GM19043 (cell line): ENCODE measurements at regions not wholly inside any gene's neighbourhood (a gene's known extent, or its start where the extent isn't known, plus 50 kb on each side); places are given as distances from the start of the nearest gene placed in this dataset.
A peak's percentile ranks its signal among the peaks of the same experiment; 100 is the strongest.
"Not testable (repeated sequence)": the region's sequence is repeated elsewhere in the genome, so short reads cannot be mapped to it uniquely, and the experiment has no call there.

Experiments
- ATAC-seq: cut with Tn5 transposase; IDR thresholded peaks from one replicate; pipeline ENCODE4 v1.9.1; 2021; ENCODE audit warnings: low read depth; ENCODE audit not compliant: unreplicated experiment

- ATAC-seq, result not testable (repeated sequence)
These were observed 1488.2 kb downstream of the KHDRBS2 start for GRCh38 chr6:60797831-60798230.

GRCh38 chr6:60789601-60790000, 1496.4 kb downstream of the KHDRBS2 start:
- not testable (repeated sequence) for ATAC-seq

- ATAC-seq, result not testable (repeated sequence)
These were observed 1503.1 kb downstream of the KHDRBS2 start for GRCh38 chr6:60782698-60783464.

GRCh38 chr6:60779591-60779990, 1506.4 kb downstream of the KHDRBS2 start:
- ATAC-seq, result not testable (repeated sequence)

GRCh38 chr6:60767791-60768499, 1518.1 kb downstream of the KHDRBS2 start:
- not testable (repeated sequence) for ATAC-seq

- not testable (repeated sequence) for ATAC-seq
These were observed 1520.7 kb downstream of the KHDRBS2 start for GRCh38 chr6:60765331-60765730.

GRCh38 chr6:60763464-60764080, 1522.5 kb downstream of the KHDRBS2 start:
- not testable (repeated sequence) for ATAC-seq

- not testable (repeated sequence) for ATAC-seq
These were observed 1525.1 kb downstream of the KHDRBS2 start for GRCh38 chr6:60760928-60761327.

GRCh38 chr6:60759149-60759825, 1526.7 kb downstream of the KHDRBS2 start:
- ATAC-seq, result not testable (repeated sequence)

- ATAC-seq, result not testable (repeated sequence)
These were observed 1527.3 kb downstream of the KHDRBS2 start for GRCh38 chr6:60758725-60759124.

GRCh38 chr6:60754879-60755278, 1531.1 kb downstream of the KHDRBS2 start:
- ATAC-seq, result no peak

- not testable (repeated sequence) for ATAC-seq
These were observed 1535.5 kb downstream of the KHDRBS2 start for GRCh38 chr6:60750353-60751081.

GRCh38 chr6:60747765-60748556, 1538.1 kb downstream of the KHDRBS2 start:
- ATAC-seq, result not testable (repeated sequence)

GRCh38 chr6:60737764-60738425, 1548.1 kb downstream of the KHDRBS2 start:
- peak; percentile 86 for ATAC-seq

- not testable (repeated sequence) for ATAC-seq
These were observed 1548.7 kb downstream of the KHDRBS2 start for GRCh38 chr6:60737315-60737714.

- not testable (repeated sequence) for ATAC-seq
These were observed 1562.1 kb downstream of the KHDRBS2 start for GRCh38 chr6:60723935-60724334.

GRCh38 chr6:60695232-60695631, 1590.8 kb downstream of the KHDRBS2 start:
- ATAC-seq, result no peak

- ATAC-seq, result no peak
These were observed 1598.9 kb downstream of the KHDRBS2 start for GRCh38 chr6:60687085-60687484.

- no peak for ATAC-seq
These were observed 1604.2 kb downstream of the KHDRBS2 start for GRCh38 chr6:60681806-60682205.
